ENCODE measurements at regions not wholly inside any gene's neighbourhood (a gene's known extent, or its start where the extent isn't known, plus 50 kb on each side); places are given as distances from the start of the nearest gene placed in this dataset.
"Not testable (repeated sequence)": the region's sequence is repeated elsewhere in the genome, so short reads cannot be mapped to it uniquely, and the experiment has no call there.

DNA sequence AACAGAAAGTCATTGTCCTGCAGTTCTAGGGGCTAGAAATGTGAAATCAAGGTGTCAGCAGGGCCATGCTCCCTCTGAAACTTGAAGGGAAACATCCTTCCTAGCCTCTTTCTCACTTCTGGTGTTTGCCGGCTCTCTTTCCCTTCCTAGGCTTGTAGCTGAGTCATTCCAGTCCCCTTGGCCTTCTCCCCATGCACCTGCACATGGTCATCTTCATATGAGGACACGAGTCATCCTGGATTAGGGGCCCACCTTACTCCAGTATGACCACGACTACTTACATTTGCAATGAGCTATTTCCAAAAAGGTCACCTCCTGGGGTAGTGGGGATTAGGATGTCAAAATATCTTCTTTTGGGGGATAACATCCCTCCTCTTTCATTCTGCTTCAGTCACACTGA, 168.5 kb upstream of the CXCR4 start:
- H3K4me3 ChIP-seq (ENCODE audit: control insufficient read depth, low read depth, low read length): no peak overlapping the region
- no peak for DNase-seq (ENCODE audit: low read depth)
- TF ChIP-seq CTCF (conservative IDR thresholded peaks at IDR 0.05; ENCODE audit: control insufficient read depth, insufficient read depth, low read depth, low read length): no peak

DNA sequence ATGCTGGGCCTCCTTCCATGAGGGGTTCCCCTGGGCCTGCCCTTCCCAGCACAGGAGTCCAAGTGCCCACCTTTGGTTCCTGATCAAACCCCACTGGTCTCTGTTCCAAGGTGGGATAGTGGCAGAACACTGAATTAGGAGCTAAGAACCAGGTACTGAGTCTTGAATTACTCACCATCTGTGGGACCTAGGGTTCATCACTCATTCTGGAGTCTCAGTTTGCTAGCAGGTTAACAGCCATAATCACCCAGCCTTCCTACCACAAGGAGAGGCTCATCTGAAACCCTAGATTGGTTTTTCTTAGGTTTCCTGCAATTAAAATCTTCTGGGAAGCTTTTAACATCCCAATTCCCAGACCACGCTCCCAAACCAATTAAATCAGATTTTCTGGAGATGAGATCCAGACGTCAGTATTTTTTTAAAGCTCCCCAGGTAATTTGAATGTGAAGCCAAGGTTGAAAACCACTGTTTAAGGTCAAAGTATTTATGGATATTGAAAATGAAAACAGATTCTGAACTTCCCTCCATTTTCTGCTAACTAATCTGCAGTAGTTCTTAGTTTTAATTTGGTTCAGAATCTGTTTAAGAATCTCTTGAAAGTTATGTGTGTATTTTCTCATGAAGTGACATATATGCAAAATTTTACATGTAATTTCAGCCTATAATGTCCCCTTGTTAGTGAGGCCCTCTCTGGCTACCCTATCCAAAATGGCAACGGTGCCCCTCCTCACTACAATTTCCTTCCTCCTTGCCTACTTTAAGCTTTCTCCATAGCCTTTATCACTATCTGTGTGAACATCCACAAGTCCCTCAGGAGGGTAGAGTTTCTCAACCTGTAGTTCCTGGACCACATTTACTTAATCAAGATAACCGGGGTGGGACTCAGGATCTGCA, 166.5 kb upstream of the CXCR4 start:
- no peak for TF ChIP-seq CTCF (conservative IDR thresholded peaks at IDR 0.05; ENCODE audit: control insufficient read depth, insufficient read depth, low read depth, low read length)
- H3K4me3 ChIP-seq (ENCODE audit: control insufficient read depth, low read depth, low read length): no peak overlapping the region
- no peak for DNase-seq (ENCODE audit: low read depth)

DNA sequence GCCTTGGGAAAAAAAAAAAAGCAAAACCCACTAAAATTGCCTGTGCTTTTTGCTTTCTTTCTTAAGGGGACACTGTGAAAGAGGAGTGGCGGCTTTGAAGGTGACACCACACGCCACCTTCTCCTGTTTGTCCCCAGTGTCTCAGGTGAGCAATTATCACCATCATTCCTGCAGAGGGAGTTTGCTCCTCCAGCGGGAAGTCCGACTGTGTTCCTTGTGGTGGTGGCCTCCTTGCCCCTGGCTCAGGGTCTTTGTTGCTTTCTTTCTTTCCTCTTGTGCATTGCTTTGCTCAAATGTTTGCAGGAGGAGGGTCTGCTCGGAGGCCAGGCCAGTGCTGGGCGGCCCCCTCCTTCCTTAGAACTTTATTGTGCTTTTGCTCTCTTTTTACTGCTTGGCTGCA, 164.3 kb upstream of the CXCR4 start:
- no peak for DNase-seq (ENCODE audit: low read depth)
- no peak for TF ChIP-seq CTCF (conservative IDR thresholded peaks at IDR 0.05; ENCODE audit: control insufficient read depth, insufficient read depth, low read depth, low read length)
- no peak overlapping the region for H3K4me3 ChIP-seq (ENCODE audit: control insufficient read depth, low read depth, low read length)

DNA sequence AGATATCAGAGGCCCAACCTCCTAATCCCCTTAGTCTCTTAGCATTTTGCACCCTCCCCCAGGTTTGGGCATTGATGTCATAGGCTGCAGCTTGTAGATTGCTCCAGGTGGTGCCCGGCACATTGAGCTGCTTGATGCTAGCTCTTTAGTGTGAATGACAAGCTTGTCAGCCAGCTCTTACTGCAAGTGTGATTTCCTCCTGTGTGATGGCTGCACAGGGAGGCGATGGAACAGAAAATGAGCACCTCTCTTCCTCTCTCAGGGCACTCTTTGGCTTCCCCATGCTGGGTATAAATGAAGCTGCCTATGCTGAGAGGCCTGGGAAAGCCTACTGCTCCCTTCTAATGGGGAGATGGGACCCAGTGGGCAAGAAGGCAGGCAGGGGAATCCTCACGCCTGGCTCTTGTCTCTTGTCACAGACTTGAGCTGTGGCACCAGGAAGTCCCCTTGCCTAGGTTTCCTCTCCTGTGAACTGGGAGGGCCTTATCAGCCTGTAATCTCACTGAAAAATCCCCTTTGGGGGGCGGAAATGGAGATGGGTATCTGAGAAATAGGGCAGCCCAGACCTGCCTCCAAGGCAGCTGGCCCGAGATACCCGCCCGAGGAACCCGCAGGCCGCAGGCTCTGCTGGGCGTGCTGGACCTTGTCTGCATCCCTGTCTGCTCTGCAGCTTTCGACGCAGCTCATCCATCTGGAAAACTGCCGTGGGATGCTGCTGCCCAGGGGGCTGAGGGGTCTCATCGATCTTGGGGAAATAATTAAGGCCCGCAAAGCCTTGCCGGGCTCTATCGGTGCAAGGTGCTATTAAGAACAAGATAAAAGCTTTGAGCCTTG, 163.5 kb upstream of the CXCR4 start:
- no peak for DNase-seq (ENCODE audit: low read depth)

GRCh38 chr2:136266346-136266745, 148.4 kb upstream of the CXCR4 start:
- not testable (repeated sequence) for H3K4me3 ChIP-seq (ENCODE audit: control insufficient read depth, low read depth, low read length); DNase-seq (ENCODE audit: low read depth)

More for the DNA sequence above, 163.5 kb upstream of the CXCR4 start:
- H3K4me3 ChIP-seq (ENCODE audit: control insufficient read depth, low read depth, low read length): no peak overlapping the region
- TF ChIP-seq CTCF (conservative IDR thresholded peaks at IDR 0.05; ENCODE audit: control insufficient read depth, insufficient read depth, low read depth, low read length): no peak

GRCh38 chr2:136259551-136259950, 141.6 kb upstream of the CXCR4 start:
- no peak for TF ChIP-seq CTCF (conservative IDR thresholded peaks at IDR 0.05; ENCODE audit: control insufficient read depth, insufficient read depth, low read depth, low read length)
- no peak overlapping the region for H3K4me3 ChIP-seq (ENCODE audit: control insufficient read depth, low read depth, low read length)
- DNase-seq (ENCODE audit: low read depth): no peak

DNA sequence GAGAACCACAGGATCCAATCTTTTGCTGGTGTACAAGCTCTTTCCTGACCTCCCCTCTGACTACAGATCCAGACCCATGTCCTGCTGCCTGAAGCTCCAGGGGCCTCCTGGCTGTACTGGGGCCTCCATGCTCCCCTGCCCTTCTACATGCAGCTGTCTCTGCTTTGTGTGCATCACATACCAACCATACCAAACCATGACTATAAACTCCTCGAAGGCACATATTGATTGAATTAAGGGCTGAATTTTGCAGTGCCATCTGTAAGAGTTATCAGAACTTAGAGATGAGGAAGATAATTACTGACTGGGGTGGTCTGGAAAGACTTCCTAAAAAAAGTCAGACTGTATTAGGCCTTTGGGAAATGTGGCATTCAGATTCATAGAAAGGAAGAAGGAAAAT, 139.9 kb upstream of the CXCR4 start:
- H3K4me3 ChIP-seq (ENCODE audit: control insufficient read depth, low read depth, low read length): no peak overlapping the region
- TF ChIP-seq CTCF (conservative IDR thresholded peaks at IDR 0.05; ENCODE audit: control insufficient read depth, insufficient read depth, low read depth, low read length): no peak
- no peak for DNase-seq (ENCODE audit: low read depth)

Data from fibroblast of mammary gland (primary cell).